HepG2 (cell line): ENCODE measurements at regions not wholly inside any gene's neighbourhood (a gene's known extent, or its start where the extent isn't known, plus 50 kb on each side); places are given as distances from the start of the nearest gene placed in this dataset.

Experiments
- ATAC-seq: fragments of 200-7000 bp; cut with Tn5 transposase; 3 replicates; pipeline ENCODE4 v1.9.1; 2020; ENCODE audit warnings: mild to moderate bottlenecking, moderate library complexity
- BruUV-seq: library from RNA; stranded (reverse); fragments of 400-500 nt; replicated peaks from 2 replicates; lab custom pipeline; 2021; lab: Mats Ljungman, UMichigan
- CTCF ChIA-PET: fragments of 300-600 bp; formaldehyde crosslinking; extraction: SDS; loops from one replicate; lab custom pipeline; 2021; ENCODE audit warnings: low total read pairs, inconsistent platforms, low intra/inter-chr PET ratio; lab: Yijun Ruan, JAX
- POLR2A ChIA-PET: fragments of 350-600 bp; sonication (Branson Sonifier 250); formaldehyde crosslinking; loops from one replicate; lab custom pipeline; 2020; ENCODE audit warnings: antibody characterized with exemption, inconsistent platforms; lab: Yijun Ruan, JAX
- DNase-seq: peaks from one replicate; pipeline ENCODE4 v3.0.0-alpha.2; 2015; ENCODE audit warnings: low spot score
- FAIRE-seq: peaks from 3 replicates; lab custom pipeline; 2011; peaks lifted over from hg19 to GRCh38; lab: Jason Lieb, UNC
- H2AFZ ChIP-seq: one replicate; pipeline ENCODE4 v1.6.1; 2011; ENCODE audit warnings: low read length, inconsistent platforms
- H3K27ac ChIP-seq: fragments of 300-600 bp; 3 replicates; pipeline ENCODE4 v1.8.0; 2011; ENCODE audit warnings: mixed run types, mild to moderate bottlenecking, mixed read lengths, low read length, inconsistent platforms; ENCODE audit not compliant: insufficient read depth; ENCODE audit errors: extremely low read length
- H3K27me3 ChIP-seq, 2 experiments: fragments of 200-600 bp in 1 of 2; 2 replicates in 1 of 2; 3 replicates in 1 of 2; pipeline versions ENCODE4 v1.6.0 to v1.8.0; 2011; ENCODE audit warnings: low read length in 2 of 2, mild to moderate bottlenecking in 2 of 2, moderate library complexity in 2 of 2, inconsistent platforms in 1 of 2; ENCODE audit not compliant: insufficient read depth in 2 of 2, control insufficient read depth in 1 of 2
- H3K36me3 ChIP-seq, 2 experiments: fragments of 200-600 bp in 1 of 2; replicated peaks in 1 of 2; 2 replicates in 1 of 2; 3 replicates in 1 of 2; pipeline versions ENCODE4 v1.5.1 to v1.8.0; 2011; ENCODE audit warnings: low read length in 2 of 2, inconsistent platforms in 1 of 2; ENCODE audit not compliant: insufficient read depth in 2 of 2, control insufficient read depth in 1 of 2
- H3K4me1 ChIP-seq: 2 replicates; pipeline ENCODE4 v1.5.1; 2012; ENCODE audit warnings: low read length, inconsistent platforms; ENCODE audit not compliant: insufficient read depth
- H3K4me2 ChIP-seq: 2 replicates; pipeline ENCODE4 v1.6.0; 2011; ENCODE audit warnings: low read depth, low read length, inconsistent platforms
- H3K4me3 ChIP-seq, 3 experiments: fragments of 200-600 bp in 1 of 3; sonication (generic), shearing (Covaris generic) in 1 of 3; replicated peaks in 1 of 3; 2 replicates each; pipeline ENCODE4 v1.5.1; 2011 to 2016; ENCODE audit warnings: low read length in 3 of 3, inconsistent platforms in 2 of 3, low read depth in 2 of 3, mild to moderate bottlenecking in 2 of 3, control low read depth in 1 of 3, mixed read lengths in 1 of 3; ENCODE audit not compliant: insufficient read depth in 1 of 3
- H3K79me2 ChIP-seq: one replicate; pipeline ENCODE4 v1.6.1; 2011; ENCODE audit warnings: low read length, inconsistent platforms; ENCODE audit not compliant: insufficient read depth
- H3K9ac ChIP-seq: 2 replicates; pipeline ENCODE4 v1.6.0; 2011; ENCODE audit warnings: mild to moderate bottlenecking, low read depth, low read length, inconsistent platforms; ENCODE audit not compliant: insufficient read depth
- H3K9me3 ChIP-seq: 2 replicates; pipeline ENCODE4 v1.5.1; 2012; ENCODE audit warnings: mild to moderate bottlenecking, low read length
- H4K20me1 ChIP-seq: 2 replicates; pipeline ENCODE4 v1.6.0; 2011; ENCODE audit warnings: inconsistent platforms, mild to moderate bottlenecking, low read length, moderate library complexity; ENCODE audit not compliant: insufficient read depth
- HOXA7 ChIP-seq: sonication (generic); formaldehyde crosslinking; IDR thresholded peaks from 2 replicates; pipeline ENCODE4 v1.8.1; 2022; ENCODE audit warnings: mild to moderate bottlenecking, missing genetic modification reagents, moderate library complexity
- RBM39 ChIP-seq: fragments of 200-400 bp; formaldehyde crosslinking; IDR thresholded peaks from one replicate; pipeline ENCODE4 v1.6.1; 2018; ENCODE audit warnings: antibody characterized with exemption, mild to moderate bottlenecking, low read depth, low read length; ENCODE audit not compliant: poor library complexity, severe bottlenecking
- RFX3 ChIP-seq: IDR thresholded peaks from 2 replicates; pipeline ENCODE4 v1.6.1; 2016; ENCODE audit warnings: missing biosample characterization, missing genetic modification reagents
- ZBTB25 ChIP-seq: IDR thresholded peaks from 2 replicates; pipeline ENCODE4 v1.6.1; 2018; ENCODE audit warnings: missing genetic modification reagents
- ZNF263 ChIP-seq: sonication (generic); formaldehyde crosslinking; IDR thresholded peaks from 2 replicates; pipeline ENCODE4 v1.4.0; 2020; ENCODE audit warnings: missing genetic modification reagents
- ZNF713 ChIP-seq: sonication (generic); formaldehyde crosslinking; IDR thresholded peaks from 2 replicates; pipeline ENCODE4 v1.4.0; 2020; ENCODE audit warnings: mild to moderate bottlenecking, missing genetic modification reagents
- WGBS: methylation state at CpG from one replicate; pipeline ENCODE4 v1.1.6; 2017; ENCODE audit warnings: low lambda C conversion rate; 5-methylcytosine and 5-hydroxymethylcytosine counted together
- in situ Hi-C: cut with HindIII; loops from 2 replicates; pipeline ENCODE4 v1.10.0; 2017; ENCODE audit warnings: low pct_unique_long_range_greater_than_20kb; ENCODE audit not compliant: extremely low pct_ligation_motif_present
- intact Hi-C: fragments of 100-400 bp; cut with micrococcal nuclease; formaldehyde crosslinking; loops from one replicate; pipeline ENCODE4 v1.10.0; 2022; ENCODE audit not compliant: unreplicated experiment

- in situ Hi-C loops (no loop called here), intact Hi-C loops (no loop called here)
- Histone ChIP-seq H2AFZ (no peak overlapping the region), H3K4me2 (no peak overlapping the region), H3K36me3 (no peaks in the 10 kb centered on the region), H3K9ac (no peak overlapping the region), H3K9me3 (no peaks in the 10 kb centered on the region), H3K4me3 (no peak overlapping the region), H4K20me1 (no peaks in the 10 kb centered on the region), H3K4me1 (no peaks in the 10 kb centered on the region), H3K27ac (no peak overlapping the region), H3K27me3 (no peaks in the 10 kb centered on the region), H3K79me2 (no peaks in the 10 kb centered on the region)
- FAIRE-seq = no peak
- 17% methylated on average over 2 of the region's 2 CpGs for WGBS
- no peak for ATAC-seq
- CTCF ChIA-PET = no interaction called here
- TF ChIP-seq ZNF713 (CRISPR knock-in tag) = no peak
- no peak for TF ChIP-seq RBM39
- TF ChIP-seq HOXA7 (CRISPR knock-in tag) = no peak
- no peak for TF ChIP-seq ZBTB25 (CRISPR knock-in tag)
- peak; percentile 49; the same call in 1 of the 2 replicates for TF ChIP-seq ZNF263
- no peak for TF ChIP-seq RFX3
- POLR2A ChIA-PET = no interaction called here
- no TSS peak for BruUV-seq
- no peak for DNase-seq
Measured at GRCh38 chr6:82841309-82841708, 224.3 kb downstream of the UBE3D start.
